RCC 7860 (cell line): ENCODE measurements at regions not wholly inside any gene's neighbourhood (a gene's known extent, or its start where the extent isn't known, plus 50 kb on each side); places are given as distances from the start of the nearest gene placed in this dataset.
"Not testable (repeated sequence)": the region's sequence is repeated elsewhere in the genome, so short reads cannot be mapped to it uniquely, and the experiment has no call there.

ENCODE experiments used
- DNase-seq: peaks from one replicate; pipeline ENCODE4 v3.0.0-alpha.2; 2015; ENCODE audit warnings: low spot score
- FAIRE-seq: peaks from 2 replicates; lab custom pipeline; 2012; peaks lifted over from hg19 to GRCh38; lab: Jason Lieb, UNC

GRCh38 chr9:110077925-110078324 is 130.0 kb downstream of the C9orf152 start:
- no peak for FAIRE-seq
- no peak for DNase-seq

- FAIRE-seq, result no peak
Observed at GRCh38 chr9:110078604-110079003, 129.4 kb downstream of the C9orf152 start.

GRCh38 chr9:110081395-110081794 is 126.6 kb downstream of the C9orf152 start:
- DNase-seq, result peak; percentile 14
- no peak for FAIRE-seq

More at GRCh38 chr9:110078604-110079003, 129.4 kb downstream of the C9orf152 start:
- no peak for DNase-seq

- DNase-seq (no peak), FAIRE-seq (no peak)
Observed at GRCh38 chr9:110083866-110084265, 124.1 kb downstream of the C9orf152 start.

- DNase-seq (no peak), FAIRE-seq (no peak)
Observed at GRCh38 chr9:110086537-110086936, 121.4 kb downstream of the C9orf152 start.

- no peak for FAIRE-seq
Observed at GRCh38 chr9:110087605-110088004, 120.4 kb downstream of the C9orf152 start.

GRCh38 chr9:110088099-110088498 is 119.9 kb downstream of the C9orf152 start:
- DNase-seq, result no peak
- FAIRE-seq, result no peak

More at GRCh38 chr9:110087605-110088004, 120.4 kb downstream of the C9orf152 start:
- no peak for DNase-seq

- DNase-seq, result no peak
- no peak for FAIRE-seq
Observed at GRCh38 chr9:110089681-110090370, 118.1 kb downstream of the C9orf152 start.

GRCh38 chr9:110092792-110093191 is 115.2 kb downstream of the C9orf152 start:
- FAIRE-seq, result no peak
- DNase-seq, result no peak

- DNase-seq, result no peak
Observed at GRCh38 chr9:110093417-110093816, 114.5 kb downstream of the C9orf152 start.

GRCh38 chr9:110093871-110094270 is 114.1 kb downstream of the C9orf152 start:
- DNase-seq (no peak), FAIRE-seq (no peak)

More at GRCh38 chr9:110093417-110093816, 114.5 kb downstream of the C9orf152 start:
- no peak for FAIRE-seq

GRCh38 chr9:110095161-110095595 is 112.8 kb downstream of the C9orf152 start:
- DNase-seq (no peak), FAIRE-seq (no peak)

GRCh38 chr9:110095776-110096175 is 112.2 kb downstream of the C9orf152 start:
- no peak for FAIRE-seq

GRCh38 chr9:110096674-110097073 is 111.3 kb downstream of the C9orf152 start:
- FAIRE-seq, DNase-seq: not testable (repeated sequence)

More at GRCh38 chr9:110095776-110096175, 112.2 kb downstream of the C9orf152 start:
- DNase-seq, result no peak

GRCh38 chr9:110099236-110100095 is 108.5 kb downstream of the C9orf152 start:
- DNase-seq (no peak), FAIRE-seq (no peak)

GRCh38 chr9:110101531-110102161 is 106.3 kb downstream of the C9orf152 start:
- no peak for DNase-seq

GRCh38 chr9:110103257-110103656 is 104.7 kb downstream of the C9orf152 start:
- DNase-seq (no peak), FAIRE-seq (no peak)

More at GRCh38 chr9:110101531-110102161, 106.3 kb downstream of the C9orf152 start:
- no peak for FAIRE-seq

- FAIRE-seq (no peak), DNase-seq (no peak)
Observed at GRCh38 chr9:110104261-110104809, 103.6 kb downstream of the C9orf152 start.

- DNase-seq, result no peak
- FAIRE-seq, result no peak
Observed at GRCh38 chr9:110105107-110105506, 102.9 kb downstream of the C9orf152 start.

GRCh38 chr9:110106661-110107060 is 101.3 kb downstream of the C9orf152 start:
- FAIRE-seq (no peak), DNase-seq (no peak)
